Heart right ventricle (tissue), 16 donors: ENCODE measurements at regions not wholly inside any gene's neighbourhood (a gene's known extent, or its start where the extent isn't known, plus 50 kb on each side); places are given as distances from the start of the nearest gene placed in this dataset.
A peak's percentile ranks its signal among the peaks of the same experiment; 100 is the strongest.

Source experiments
- ATAC-seq, 8 donors: fragments of 200-7000 bp; cut with Tn5 transposase; one replicate each; pipeline ENCODE4 v1.9.1; 2020; ENCODE audit warnings: mild to moderate bottlenecking in 8 of 8, moderate library complexity in 8 of 8, moderate number of reproducible peaks in 1 of 8
- DNase-seq, 2 donors: peaks; one replicate each; pipeline ENCODE4 v3.0.0-alpha.2; 2020
- H3K27ac ChIP-seq, 10 donors: fragments of 200-600 bp; sonication (generic) in 2 of 10; one replicate each; pipeline versions ENCODE4 v1.5.0 to v1.8.0; 2020 to 2022; ENCODE audit warnings: mild to moderate bottlenecking in 3 of 10
- H3K27me3 ChIP-seq, 7 donors: fragments of 200-600 bp; one replicate each; pipeline ENCODE4 v1.8.0; 2021 to 2022; ENCODE audit warnings: mild to moderate bottlenecking in 2 of 7
- H3K36me3 ChIP-seq, 9 donors: fragments of 200-600 bp; sonication (generic) in 1 of 9; one replicate each; pipeline versions ENCODE4 v1.5.0 to v1.8.0; 2020 to 2022; ENCODE audit warnings: mild to moderate bottlenecking in 2 of 9
- H3K4me1 ChIP-seq, 9 donors: fragments of 200-600 bp; sonication (generic) in 1 of 9; one replicate each; pipeline versions ENCODE4 v1.5.0 to v1.8.0; 2020 to 2022; ENCODE audit warnings: mild to moderate bottlenecking in 4 of 9
- H3K4me3 ChIP-seq, 10 donors: fragments of 200-600 bp; sonication (generic) in 2 of 10; one replicate each; pipeline versions ENCODE4 v1.5.0 to v1.8.0; 2020 to 2022; ENCODE audit warnings: mild to moderate bottlenecking in 7 of 10, moderate library complexity in 2 of 10
- H3K9me3 ChIP-seq, 11 donors: fragments of 200-600 bp in 10 of 11; sonication (generic) in 2 of 11; one replicate each; pipeline versions ENCODE4 v1.5.0 to v1.8.0; 2013 to 2022; ENCODE audit warnings: mild to moderate bottlenecking in 2 of 11, control low read depth in 1 of 11, moderate library complexity in 1 of 11
- WGBS, 2 donors: extraction: QIAGEN DNeasy Blood & Tissue Kit; methylation state at CpG; one replicate each; pipeline ENCODE4 v1.1.7; 2013; ENCODE audit warnings: inconsistent platforms in 1 of 2; 5-methylcytosine and 5-hydroxymethylcytosine counted together
- intact Hi-C, 10 donors: fragments of 100-400 bp; cut with DNase I; formaldehyde crosslinking; loops; one replicate each; pipeline versions ENCODE4 v1.11.1 to v1.14.2; 2022
- TF ChIP-seq, protein P1 (sequence below), 9 donors: fragments of 200-600 bp; sonication (generic) in 2 of 9; IDR thresholded peaks; one replicate each; pipeline versions ENCODE4 v1.5.0 to v1.8.0; 2021 to 2022; ENCODE audit warnings: antibody characterized with exemption in 9 of 9, mild to moderate bottlenecking in 5 of 9, moderate library complexity in 1 of 9
- donor health status: Arrhythmogenic right ventricular cardiomyopathy.
- donor health status: ischemic (EF 13 %, LVEDD 7.1; RV severe dilation, severe dysfunction).
- donor health status: healthy with polysubstance abuse.
- donor health status: DM: no; HTN: yes; CAD: no.
- donor health status: DM: no; HTN: no; CAD: no.
- donor health status: ischemic (EF 25% LVEDD 6.9; RV normal size, moderate dysfunction).
- donor health status: ischemic (EF 25% LVEDD 5.7; RV mildly dilated, moderate dysfunction).
- donor health status: healthy.
- donor health status: DM: yes; HTN: yes; CAD: no.
- donor health status: Ischemic cardiomyopathy.
- donor health status: ischemic (EF 35%, LVEDD 5.7; RV mildly dilated, moderate dysfunction).
- donor health status: nonischemic (EF 11% LVEDD 7.7; RV severe dilation, severe dysfunction).
- donor health status: DM: yes; HTN: yes; CAD: no.
- donor health status: PGD.
- donor health status: ischemic (EF 29% LVEDD 5.4; RV normal size, mild dysfunction).
- donor health status: nonischemic (EF 23%, LVEDD 6.1; RV moderate dilation, normal function).

DNA sequence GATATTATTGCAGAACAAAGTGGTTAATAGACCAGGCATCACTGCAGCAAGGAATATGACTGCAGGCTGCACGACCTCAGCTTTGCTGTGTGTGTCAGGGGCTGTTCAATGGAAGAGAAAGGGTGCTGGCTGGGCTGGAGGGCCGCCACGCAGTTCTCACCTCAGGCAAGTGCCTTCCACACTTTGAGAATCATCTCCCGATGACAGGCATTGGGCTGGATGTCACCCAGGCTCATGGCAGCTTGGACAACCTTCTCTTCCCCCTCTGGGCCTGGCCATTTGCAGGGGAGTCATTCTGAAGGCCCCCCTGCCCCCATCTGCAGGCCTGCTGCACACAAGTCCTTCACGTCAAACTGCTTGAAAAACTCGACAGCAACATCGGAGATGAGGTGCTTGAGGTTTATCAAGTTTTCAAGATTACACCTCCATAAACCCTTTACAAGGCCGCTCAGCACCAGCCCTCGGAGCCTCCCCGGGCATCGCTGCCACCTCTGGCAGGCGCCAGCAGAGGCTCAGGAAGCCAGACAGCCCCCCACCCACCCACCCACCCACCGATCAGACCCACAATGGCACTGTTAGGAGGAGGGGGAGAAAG lies 165.9 kb upstream of the GSC start:
- Histone ChIP-seq H3K4me1 (peaks cover 0 to 14% (median 13%) of the 10 kb centered on the region in 9 donors), H3K27me3 (peaks cover 0 to 14% (median 0%) of the 10 kb centered on the region in 7 donors), H3K9me3 (no peaks in the 10 kb centered on the region), H3K27ac (peak overlapping the region in 1 of 10 donors; percentile 51), H3K36me3 (no peaks in the 10 kb centered on the region), H3K4me3 (no peak overlapping the region)
- ATAC-seq (no peak), DNase-seq (no peak)
- TF ChIP-seq, protein P1, sequence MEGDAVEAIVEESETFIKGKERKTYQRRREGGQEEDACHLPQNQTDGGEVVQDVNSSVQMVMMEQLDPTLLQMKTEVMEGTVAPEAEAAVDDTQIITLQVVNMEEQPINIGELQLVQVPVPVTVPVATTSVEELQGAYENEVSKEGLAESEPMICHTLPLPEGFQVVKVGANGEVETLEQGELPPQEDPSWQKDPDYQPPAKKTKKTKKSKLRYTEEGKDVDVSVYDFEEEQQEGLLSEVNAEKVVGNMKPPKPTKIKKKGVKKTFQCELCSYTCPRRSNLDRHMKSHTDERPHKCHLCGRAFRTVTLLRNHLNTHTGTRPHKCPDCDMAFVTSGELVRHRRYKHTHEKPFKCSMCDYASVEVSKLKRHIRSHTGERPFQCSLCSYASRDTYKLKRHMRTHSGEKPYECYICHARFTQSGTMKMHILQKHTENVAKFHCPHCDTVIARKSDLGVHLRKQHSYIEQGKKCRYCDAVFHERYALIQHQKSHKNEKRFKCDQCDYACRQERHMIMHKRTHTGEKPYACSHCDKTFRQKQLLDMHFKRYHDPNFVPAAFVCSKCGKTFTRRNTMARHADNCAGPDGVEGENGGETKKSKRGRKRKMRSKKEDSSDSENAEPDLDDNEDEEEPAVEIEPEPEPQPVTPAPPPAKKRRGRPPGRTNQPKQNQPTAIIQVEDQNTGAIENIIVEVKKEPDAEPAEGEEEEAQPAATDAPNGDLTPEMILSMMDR (IDR thresholded peaks at IDR 0.05), result no peak
- WGBS, 2 donors, result 49 to 62% methylated on average over 13 of the region's 13 CpGs
- intact Hi-C loops, result no loop called here

GRCh38 chr14:94934276-94934810 lies 164.4 kb upstream of the GSC start:
- Histone ChIP-seq H3K27me3 (peaks cover 0 to 14% (median 0%) of the 10 kb centered on the region in 7 donors), H3K4me1 (peaks cover 0 to 14% (median 13%) of the 10 kb centered on the region in 9 donors), H3K4me3 (no peak overlapping the region), H3K27ac (no peak overlapping the region), H3K9me3 (no peaks in the 10 kb centered on the region), H3K36me3 (no peaks in the 10 kb centered on the region)
- ATAC-seq (no peak), DNase-seq (no peak)
- whole genome bisulfite sequencing, 2 donors, result 61 to 74% methylated on average over 6 of the region's 6 CpGs
- TF ChIP-seq, protein P1 (IDR thresholded peaks at IDR 0.05), result no peak
- intact Hi-C loops, result no loop called here

GRCh38 chr14:94933486-94933885 lies 163.6 kb upstream of the GSC start:
- Histone ChIP-seq H3K4me3 (no peak overlapping the region), H3K27me3 (peaks cover 0 to 14% (median 0%) of the 10 kb centered on the region in 7 donors), H3K36me3 (no peaks in the 10 kb centered on the region), H3K4me1 (peaks cover 0 to 14% (median 13%) of the 10 kb centered on the region in 9 donors), H3K27ac (no peak overlapping the region), H3K9me3 (no peaks in the 10 kb centered on the region)
- ATAC-seq, result no peak
- intact Hi-C loops, result no loop called here
- no peak for DNase-seq
- WGBS, 2 donors, result 80 to 85% methylated on average over 5 of the region's 5 CpGs
- TF ChIP-seq, protein P1 (IDR thresholded peaks at IDR 0.05), result no peak

- TF ChIP-seq, protein P1 (IDR thresholded peaks at IDR 0.05), result no peak
- DNase-seq (no peak), ATAC-seq (no peak)
- Histone ChIP-seq H3K4me3 (no peak overlapping the region), H3K9me3 (no peaks in the 10 kb centered on the region), H3K36me3 (no peaks in the 10 kb centered on the region), H3K27ac (no peak overlapping the region), H3K4me1 (peaks cover 0 to 14% (median 13%) of the 10 kb centered on the region in 9 donors), H3K27me3 (peaks cover 0 to 14% (median 0%) of the 10 kb centered on the region in 7 donors)
- WGBS, 2 donors, result 44 to 55% methylated on average over 7 of the region's 7 CpGs
- intact Hi-C loops, result no loop called here
Measured at GRCh38 chr14:94932589-94932988, 162.7 kb upstream of the GSC start.
